Loucy (cell line): ENCODE measurements at regions not wholly inside any gene's neighbourhood (a gene's known extent, or its start where the extent isn't known, plus 50 kb on each side); places are given as distances from the start of the nearest gene placed in this dataset.
"Not testable (repeated sequence)": the region's sequence is repeated elsewhere in the genome, so short reads cannot be mapped to it uniquely, and the experiment has no call there.

Source experiments
- H2AFZ ChIP-seq: fragments of 200-600 bp; sonication (generic); 2 replicates; pipeline ENCODE4 v1.6.0; 2016; ENCODE audit warnings: antibody characterized with exemption, mild to moderate bottlenecking, low read length, moderate library complexity
- H3F3A ChIP-seq: fragments of 200-600 bp; 2 replicates; pipeline ENCODE4 v1.6.0; 2016; ENCODE audit warnings: antibody characterized with exemption, low read depth, mild to moderate bottlenecking
- H3K27me3 ChIP-seq: fragments of 200-600 bp; sonication (generic); 2 replicates; pipeline ENCODE4 v1.6.1; 2014; ENCODE audit warnings: low read length, mild to moderate bottlenecking; ENCODE audit not compliant: insufficient read depth, poor library complexity, severe bottlenecking
- H3K36me3 ChIP-seq: fragments of 200-600 bp; sonication (generic); 2 replicates; pipeline ENCODE4 v1.6.1; 2016; ENCODE audit warnings: low read length; ENCODE audit not compliant: insufficient read depth
- H3K4me1 ChIP-seq: fragments of 200-600 bp; sonication (generic); 2 replicates; pipeline ENCODE4 v1.5.1; 2014; ENCODE audit warnings: low read length, mild to moderate bottlenecking; ENCODE audit not compliant: insufficient read depth, poor library complexity, severe bottlenecking
- H3K4me2 ChIP-seq: fragments of 200-600 bp; sonication (generic); 2 replicates; pipeline ENCODE4 v1.6.0; 2014; ENCODE audit warnings: antibody characterized with exemption, low read length, low read depth, mild to moderate bottlenecking; ENCODE audit not compliant: poor library complexity, severe bottlenecking
- H3K4me3 ChIP-seq: fragments of 200-600 bp; sonication (generic); 2 replicates; pipeline ENCODE4 v1.5.1; 2014; ENCODE audit warnings: low read length, mild to moderate bottlenecking, mixed read lengths; ENCODE audit not compliant: poor library complexity, severe bottlenecking
- H3K79me2 ChIP-seq: fragments of 200-600 bp; sonication (generic); 2 replicates; pipeline ENCODE4 v1.6.1; 2014; ENCODE audit warnings: low read length; ENCODE audit not compliant: insufficient read depth
- H3K9ac ChIP-seq: fragments of 200-600 bp; sonication (generic); 2 replicates; pipeline ENCODE4 v1.6.0; 2014; ENCODE audit warnings: mild to moderate bottlenecking, low read depth, low read length, moderate library complexity; ENCODE audit not compliant: poor library complexity, severe bottlenecking
- H3K9me2 ChIP-seq: fragments of 200-600 bp; sonication (generic); replicated peaks from 2 replicates; pipeline ENCODE4 v1.6.1; 2016; ENCODE audit warnings: low read depth, low read length, mixed read lengths
- H3K9me3 ChIP-seq: fragments of 200-600 bp; sonication (generic); 2 replicates; pipeline ENCODE4 v1.6.1; 2014; ENCODE audit warnings: mild to moderate bottlenecking, antibody characterized with exemption, low read length, low read depth; ENCODE audit not compliant: insufficient read depth
- H4K20me1 ChIP-seq: fragments of 200-600 bp; sonication (generic); 2 replicates; pipeline ENCODE4 v1.6.0; 2014; ENCODE audit warnings: antibody characterized with exemption, low read length, mild to moderate bottlenecking; ENCODE audit not compliant: insufficient read depth, poor library complexity, severe bottlenecking
- EZH2phosphoT487 ChIP-seq: fragments of 200-600 bp; IDR thresholded peaks from 2 replicates; pipeline ENCODE4 v1.6.1; 2018; ENCODE audit warnings: antibody characterized with exemption, mild to moderate bottlenecking, moderate library complexity, borderline replicate concordance
- TF ChIP-seq, protein P1 (sequence below): fragments of 200-600 bp; sonication (generic); conservative IDR thresholded peaks from 2 replicates; pipeline ENCODE4 v1.5.1; 2014; ENCODE audit warnings: mild to moderate bottlenecking, antibody characterized with exemption, low read length

DNA sequence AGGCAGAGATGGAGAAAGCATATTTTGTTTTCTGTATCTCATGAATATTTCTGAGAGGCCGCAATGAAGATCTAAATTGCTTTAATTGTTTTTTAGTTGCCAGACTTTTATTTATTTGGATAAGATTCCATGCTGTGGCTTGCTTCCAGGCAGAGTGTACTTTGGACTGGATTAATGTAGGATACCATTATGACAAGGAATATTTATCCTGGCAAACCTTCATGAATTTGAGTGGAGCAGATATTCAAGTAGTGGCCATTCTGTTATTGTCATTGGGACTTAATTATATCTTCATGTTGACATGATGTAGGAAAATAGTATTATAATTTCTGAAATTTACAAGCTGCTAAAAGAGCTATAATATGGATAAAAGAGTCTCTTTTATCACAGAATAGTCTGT is 182.9 kb downstream of the C4orf33 start:
- no peaks in the 10 kb centered on the region for H3K27me3 ChIP-seq
- H3K9me2 ChIP-seq = no peaks in the 10 kb centered on the region
- H3F3A ChIP-seq = no peaks in the 10 kb centered on the region
- no peak overlapping the region for H3K4me3 ChIP-seq
- TF ChIP-seq, protein P1, sequence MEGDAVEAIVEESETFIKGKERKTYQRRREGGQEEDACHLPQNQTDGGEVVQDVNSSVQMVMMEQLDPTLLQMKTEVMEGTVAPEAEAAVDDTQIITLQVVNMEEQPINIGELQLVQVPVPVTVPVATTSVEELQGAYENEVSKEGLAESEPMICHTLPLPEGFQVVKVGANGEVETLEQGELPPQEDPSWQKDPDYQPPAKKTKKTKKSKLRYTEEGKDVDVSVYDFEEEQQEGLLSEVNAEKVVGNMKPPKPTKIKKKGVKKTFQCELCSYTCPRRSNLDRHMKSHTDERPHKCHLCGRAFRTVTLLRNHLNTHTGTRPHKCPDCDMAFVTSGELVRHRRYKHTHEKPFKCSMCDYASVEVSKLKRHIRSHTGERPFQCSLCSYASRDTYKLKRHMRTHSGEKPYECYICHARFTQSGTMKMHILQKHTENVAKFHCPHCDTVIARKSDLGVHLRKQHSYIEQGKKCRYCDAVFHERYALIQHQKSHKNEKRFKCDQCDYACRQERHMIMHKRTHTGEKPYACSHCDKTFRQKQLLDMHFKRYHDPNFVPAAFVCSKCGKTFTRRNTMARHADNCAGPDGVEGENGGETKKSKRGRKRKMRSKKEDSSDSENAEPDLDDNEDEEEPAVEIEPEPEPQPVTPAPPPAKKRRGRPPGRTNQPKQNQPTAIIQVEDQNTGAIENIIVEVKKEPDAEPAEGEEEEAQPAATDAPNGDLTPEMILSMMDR = no peak
- TF ChIP-seq EZH2phosphoT487 = no peak
- H3K4me1 ChIP-seq = no peaks in the 10 kb centered on the region
- H3K4me2 ChIP-seq = no peak overlapping the region
- no peak overlapping the region for H3K9ac ChIP-seq
- H3K36me3 ChIP-seq = no peaks in the 10 kb centered on the region
- no peak overlapping the region for H2AFZ ChIP-seq
- H4K20me1 ChIP-seq = no peaks in the 10 kb centered on the region
- H3K9me3 ChIP-seq = no peaks in the 10 kb centered on the region
- no peaks in the 10 kb centered on the region for H3K79me2 ChIP-seq

DNA sequence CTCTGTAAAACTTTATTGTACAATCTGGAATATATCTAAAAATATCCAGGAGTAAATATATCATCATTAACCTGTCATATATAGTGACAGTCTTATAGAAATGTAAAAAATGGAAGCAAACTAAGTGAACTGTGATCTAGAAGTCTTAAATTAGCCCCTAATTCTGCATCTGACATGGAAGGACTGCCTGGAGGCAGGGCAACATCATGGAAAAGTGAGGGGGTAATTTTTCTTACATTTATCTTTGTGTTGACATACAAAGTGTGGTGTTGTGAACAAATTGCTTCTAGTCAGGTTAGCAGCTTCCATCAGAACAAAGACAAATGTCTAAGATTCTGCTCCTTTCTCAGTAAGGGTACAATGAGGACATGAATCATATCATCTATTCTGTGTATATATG is 186.3 kb downstream of the C4orf33 start:
- Histone ChIP-seq H3K9me3 (no peaks in the 10 kb centered on the region), H3K9ac (no peak overlapping the region), H3K36me3 (no peaks in the 10 kb centered on the region), H3K4me1 (no peaks in the 10 kb centered on the region), H3F3A (no peaks in the 10 kb centered on the region), H3K4me3 (no peak overlapping the region), H3K27me3 (no peaks in the 10 kb centered on the region), H3K79me2 (no peaks in the 10 kb centered on the region), H2AFZ (no peak overlapping the region), H4K20me1 (no peaks in the 10 kb centered on the region), H3K4me2 (no peak overlapping the region), H3K9me2 (no peaks in the 10 kb centered on the region)
- TF ChIP-seq, protein P1 = no peak
- no peak for TF ChIP-seq EZH2phosphoT487

DNA sequence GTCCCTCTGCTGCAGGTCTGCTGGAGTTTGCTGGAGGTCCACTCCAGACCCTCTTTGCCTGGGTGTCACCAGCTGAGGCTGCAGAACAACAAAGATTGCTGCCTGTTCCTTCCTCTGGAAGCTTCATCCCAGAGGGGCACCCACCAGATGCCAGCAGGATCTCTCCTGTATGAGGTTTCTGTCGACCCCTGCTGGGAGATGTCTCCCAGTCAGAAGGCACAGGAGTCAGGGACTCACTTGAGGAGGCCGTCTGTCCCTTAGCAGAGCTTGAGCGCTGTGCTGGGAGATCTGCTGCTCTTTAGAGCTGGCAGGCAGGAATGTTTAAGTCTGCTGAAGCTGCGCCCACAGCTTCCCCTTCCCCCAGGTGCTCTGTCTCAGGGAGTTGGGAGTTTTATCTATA is 196.2 kb downstream of the C4orf33 start:
- not testable (repeated sequence) for H3K4me3 ChIP-seq, H3F3A ChIP-seq, H3K9me2 ChIP-seq, H3K4me2 ChIP-seq, H4K20me1 ChIP-seq, H3K27me3 ChIP-seq, H3K9me3 ChIP-seq, H3K4me1 ChIP-seq, H2AFZ ChIP-seq, H3K36me3 ChIP-seq, H3K79me2 ChIP-seq, H3K9ac ChIP-seq

DNA sequence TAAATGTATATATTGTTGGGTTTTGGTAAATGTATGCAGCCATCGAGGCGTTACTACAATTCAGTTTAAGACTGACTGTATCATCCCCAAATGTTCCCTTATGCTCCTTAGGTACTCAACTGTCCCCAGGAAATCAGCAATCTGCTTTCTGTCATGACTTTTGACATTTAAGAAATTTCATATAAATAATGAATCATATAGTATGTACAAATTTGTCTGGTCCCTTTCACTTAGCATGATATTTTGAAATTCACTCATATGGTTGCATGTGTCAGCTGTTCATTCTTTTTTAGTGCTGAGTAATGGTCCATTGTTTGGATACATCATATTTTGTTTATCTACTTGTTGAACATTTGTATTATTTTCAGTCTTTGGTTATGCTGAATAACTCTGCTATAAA is 218.8 kb downstream of the C4orf33 start:
- H2AFZ ChIP-seq = no peak overlapping the region
- H3K79me2 ChIP-seq = no peaks in the 10 kb centered on the region
- no peaks in the 10 kb centered on the region for H3K27me3 ChIP-seq
- H4K20me1 ChIP-seq = no peaks in the 10 kb centered on the region
- no peak overlapping the region for H3K4me2 ChIP-seq
- TF ChIP-seq, protein P1 = no peak
- no peak for TF ChIP-seq EZH2phosphoT487
- no peaks in the 10 kb centered on the region for H3K9me3 ChIP-seq
- no peaks in the 10 kb centered on the region for H3K36me3 ChIP-seq
- no peaks in the 10 kb centered on the region for H3K9me2 ChIP-seq
- H3K9ac ChIP-seq = no peak overlapping the region
- no peaks in the 10 kb centered on the region for H3K4me1 ChIP-seq
- no peak overlapping the region for H3K4me3 ChIP-seq
- H3F3A ChIP-seq = no peaks in the 10 kb centered on the region
